B cell (primary cell): ENCODE measurements at regions not wholly inside any gene's neighbourhood (a gene's known extent, or its start where the extent isn't known, plus 50 kb on each side); places are given as distances from the start of the nearest gene placed in this dataset.

Experiments used
- EZH2 ChIP-seq: IDR thresholded peaks from 2 replicates; pipeline ENCODE4 v1.6.1; 2012; ENCODE audit warnings: borderline replicate concordance, low read depth, mild to moderate bottlenecking, moderate library complexity, low read length; ENCODE audit not compliant: insufficient read depth, poor library complexity, severe bottlenecking
- TF ChIP-seq, protein P1 (sequence below): fragments of 200-600 bp; IDR thresholded peaks from one replicate; pipeline ENCODE4 v1.8.0; 2022; ENCODE audit warnings: antibody characterized with exemption, mild to moderate bottlenecking

DNA sequence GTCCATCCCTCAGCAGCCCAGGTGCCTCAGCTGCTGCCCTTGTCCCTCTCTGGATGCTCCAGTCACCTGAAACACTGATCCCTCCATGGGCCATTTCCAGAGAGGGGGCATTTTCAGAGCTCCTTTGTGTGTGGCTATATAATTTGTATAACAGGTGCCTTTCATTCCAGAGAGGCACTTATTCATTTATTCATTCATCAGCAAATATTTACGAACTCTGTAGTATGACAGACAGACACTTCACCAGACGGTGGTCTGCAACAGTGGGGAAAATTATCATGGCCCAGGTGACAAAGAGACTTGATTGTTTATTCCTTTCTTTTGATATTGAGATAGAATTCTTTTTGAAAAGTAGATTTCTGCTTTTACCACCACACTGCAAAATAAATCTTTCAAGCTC, 361.7 kb downstream of the TMEM182 start:
- no peak for TF ChIP-seq EZH2
- TF ChIP-seq, protein P1, sequence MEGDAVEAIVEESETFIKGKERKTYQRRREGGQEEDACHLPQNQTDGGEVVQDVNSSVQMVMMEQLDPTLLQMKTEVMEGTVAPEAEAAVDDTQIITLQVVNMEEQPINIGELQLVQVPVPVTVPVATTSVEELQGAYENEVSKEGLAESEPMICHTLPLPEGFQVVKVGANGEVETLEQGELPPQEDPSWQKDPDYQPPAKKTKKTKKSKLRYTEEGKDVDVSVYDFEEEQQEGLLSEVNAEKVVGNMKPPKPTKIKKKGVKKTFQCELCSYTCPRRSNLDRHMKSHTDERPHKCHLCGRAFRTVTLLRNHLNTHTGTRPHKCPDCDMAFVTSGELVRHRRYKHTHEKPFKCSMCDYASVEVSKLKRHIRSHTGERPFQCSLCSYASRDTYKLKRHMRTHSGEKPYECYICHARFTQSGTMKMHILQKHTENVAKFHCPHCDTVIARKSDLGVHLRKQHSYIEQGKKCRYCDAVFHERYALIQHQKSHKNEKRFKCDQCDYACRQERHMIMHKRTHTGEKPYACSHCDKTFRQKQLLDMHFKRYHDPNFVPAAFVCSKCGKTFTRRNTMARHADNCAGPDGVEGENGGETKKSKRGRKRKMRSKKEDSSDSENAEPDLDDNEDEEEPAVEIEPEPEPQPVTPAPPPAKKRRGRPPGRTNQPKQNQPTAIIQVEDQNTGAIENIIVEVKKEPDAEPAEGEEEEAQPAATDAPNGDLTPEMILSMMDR: no peak
